ENCODE measurements at regions not wholly inside any gene's neighbourhood (a gene's known extent, or its start where the extent isn't known, plus 50 kb on each side); places are given as distances from the start of the nearest gene placed in this dataset.

DNA sequence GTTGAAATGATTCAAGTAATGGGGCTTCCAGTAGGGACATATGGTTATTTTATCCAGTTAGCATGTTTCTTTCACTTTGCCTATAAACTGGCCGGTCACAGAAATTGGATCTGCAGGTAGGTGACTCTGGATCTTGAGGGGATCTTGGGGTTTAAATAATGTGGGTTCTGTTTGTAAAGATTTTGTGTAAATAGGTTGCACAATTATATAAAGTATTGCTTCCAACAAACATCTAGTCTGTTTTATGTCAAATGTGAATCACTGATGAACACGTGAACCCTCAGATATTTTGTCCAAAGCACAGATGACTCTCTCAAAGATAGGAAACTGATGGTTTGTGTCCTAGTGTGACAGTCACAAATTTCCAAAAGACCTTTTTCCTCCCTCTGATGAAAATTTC is 98.4 kb downstream of the ZIC5 start:
- no peak for TF ChIP-seq CTCF (IDR thresholded peaks at IDR 0.05; ENCODE audit: low read depth, low read length)
- TF ChIP-seq EZH2phosphoT487 (IDR thresholded peaks at IDR 0.05; ENCODE audit: low read depth), result no peak
